ENCODE measurements at regions not wholly inside any gene's neighbourhood (a gene's known extent, or its start where the extent isn't known, plus 50 kb on each side); places are given as distances from the start of the nearest gene placed in this dataset.

DNA sequence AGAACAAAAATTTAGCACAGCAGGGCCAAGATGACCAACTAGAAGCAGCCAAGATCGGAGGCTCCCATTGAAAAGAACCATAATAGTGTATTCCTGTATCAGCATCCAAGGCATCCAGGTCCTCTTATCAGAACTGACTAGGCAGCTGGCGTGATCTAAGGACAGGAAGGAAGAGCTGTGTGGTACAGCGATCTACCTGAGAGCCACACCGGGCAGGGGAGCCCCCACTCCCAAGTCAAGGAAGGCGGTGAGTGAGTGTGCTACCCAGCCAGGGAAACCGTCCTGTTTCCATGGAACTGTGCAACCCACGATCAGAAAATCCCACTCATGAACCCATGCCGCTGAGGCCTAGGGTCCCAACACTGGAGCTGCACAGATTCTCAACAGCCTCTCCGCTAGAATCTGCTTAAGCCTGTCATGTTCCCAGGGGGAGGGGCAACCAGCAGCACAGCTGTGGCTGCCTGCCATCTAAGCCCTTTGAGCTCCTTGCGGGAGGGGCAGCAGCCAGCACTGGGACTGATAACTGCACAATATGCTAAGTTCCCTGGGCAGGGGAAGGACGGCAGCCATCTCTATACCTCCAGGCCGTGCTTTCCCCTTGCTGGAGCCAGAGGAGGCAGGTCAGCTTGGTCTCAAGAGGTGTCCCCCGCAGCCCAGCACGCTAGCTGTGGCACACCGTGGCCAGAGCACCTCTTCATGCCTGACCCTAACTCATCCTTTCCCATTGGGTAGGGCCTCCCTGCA, 213.0 kb upstream of the SMIM30 start:
- H3K9ac ChIP-seq (ENCODE audit: low read depth, low read length, poor library complexity) = no peak overlapping the region
- no peak overlapping the region for H2BK12ac ChIP-seq (ENCODE audit: low read length)
- H3K27me3 ChIP-seq (ENCODE audit: control insufficient read depth in 3 of 3, insufficient read depth in 3 of 3, low read depth in 1 of 3, low read length in 3 of 3) = no peaks in the 10 kb centered on the region
- H3K9me3 ChIP-seq (replicated peaks in 1 of 2; ENCODE audit: control insufficient read depth in 2 of 2, insufficient read depth in 1 of 2, low read depth in 1 of 2, low read length in 2 of 2) = no peaks in the 10 kb centered on the region
- no peak overlapping the region for H3K4me2 ChIP-seq (ENCODE audit: insufficient read depth, low read length, poor library complexity, severe bottlenecking)
- WGBS, 2 donors (ENCODE audit: extremely low coverage in 2 of 2, insufficient read length in 2 of 2, insufficient replicate concordance in 1 of 2) = no CpG with 5 or more reads among the region's 15 CpGs
- H2AK5ac ChIP-seq (ENCODE audit: low read depth, low read length) = no peak overlapping the region
- H3K27ac ChIP-seq (replicated peaks; ENCODE audit: low read length) = no peak overlapping the region
- DNase-seq (ENCODE audit: low spot score) = peak; percentile 26
- no peaks in the 10 kb centered on the region for H3K36me3 ChIP-seq (replicated peaks in 1 of 2; ENCODE audit: control insufficient read depth in 2 of 2, insufficient read depth in 2 of 2, low read length in 2 of 2)
- no peak overlapping the region for H3K23ac ChIP-seq (ENCODE audit: low read depth, low read length, poor library complexity)
- peak overlapping the region; percentile 81 for H3K18ac ChIP-seq (ENCODE audit: low read length)
- no peak overlapping the region for H2BK120ac ChIP-seq (ENCODE audit: low read depth, low read length)
- H2BK15ac ChIP-seq (ENCODE audit: low read length) = no peak overlapping the region
- H3K14ac ChIP-seq (ENCODE audit: low read length) = no peak overlapping the region
- H3K4me3 ChIP-seq (ENCODE audit: low read length in 2 of 2) = no peak overlapping the region
- H4K91ac ChIP-seq (ENCODE audit: low read depth, low read length, poor library complexity) = no peak overlapping the region
- peaks cover 5 to 6% of the 10 kb centered on the region in 2 donors for H3K4me1 ChIP-seq (ENCODE audit: control insufficient read depth in 2 of 2, insufficient read depth in 1 of 2, low read depth in 1 of 2, low read length in 2 of 2)
- peak overlapping the region; percentile 78 for H2AFZ ChIP-seq (ENCODE audit: low read length)
- no peak overlapping the region for H2BK5ac ChIP-seq (ENCODE audit: low read length)
- no peak overlapping the region for H3K4ac ChIP-seq (ENCODE audit: low read length)
- H3K79me1 ChIP-seq (ENCODE audit: low read depth, low read length) = no peaks in the 10 kb centered on the region
- no peak overlapping the region for H4K8ac ChIP-seq (ENCODE audit: low read depth, low read length)

DNA sequence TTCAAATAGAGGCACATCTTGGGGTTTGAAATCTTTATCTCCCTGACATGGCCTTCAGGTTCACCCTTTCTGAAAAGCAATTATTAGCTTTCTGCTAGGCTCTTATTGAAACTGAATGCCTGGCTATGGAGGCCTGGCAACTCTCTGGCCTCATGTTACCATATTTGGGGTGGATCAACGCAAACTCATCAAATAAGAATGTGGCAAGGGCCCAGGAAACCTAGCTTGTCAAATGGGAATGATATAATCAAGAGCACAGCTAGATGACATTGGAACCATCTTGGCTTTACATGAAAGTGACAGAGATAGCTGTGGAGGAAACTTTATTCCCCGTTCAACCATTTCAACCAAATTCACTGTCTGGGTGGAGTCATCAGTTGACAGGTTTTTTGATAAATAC, 202.8 kb upstream of the SMIM30 start:
- H2AFZ ChIP-seq (ENCODE audit: low read length) = peak overlapping the region; percentile 29
- H3K36me3 ChIP-seq (replicated peaks in 1 of 2; ENCODE audit: control insufficient read depth in 2 of 2, insufficient read depth in 2 of 2, low read length in 2 of 2) = no peaks in the 10 kb centered on the region
- WGBS, 2 donors (ENCODE audit: extremely low coverage in 2 of 2, insufficient read length in 2 of 2, insufficient replicate concordance in 1 of 2) = no CpG with 5 or more reads among the region's 2 CpGs
- no peak overlapping the region for H3K14ac ChIP-seq (ENCODE audit: low read length)
- no peak overlapping the region for H4K8ac ChIP-seq (ENCODE audit: low read depth, low read length)
- no peak overlapping the region for H2BK15ac ChIP-seq (ENCODE audit: low read length)
- no peaks in the 10 kb centered on the region for H3K79me1 ChIP-seq (ENCODE audit: low read depth, low read length)
- H2BK12ac ChIP-seq (ENCODE audit: low read length) = no peak overlapping the region
- no peaks in the 10 kb centered on the region for H3K4me1 ChIP-seq (ENCODE audit: control insufficient read depth in 2 of 2, insufficient read depth in 1 of 2, low read depth in 1 of 2, low read length in 2 of 2)
- H3K18ac ChIP-seq (ENCODE audit: low read length) = no peak overlapping the region
- no peak overlapping the region for H3K27ac ChIP-seq (replicated peaks; ENCODE audit: low read length)
- no peak overlapping the region for H2AK5ac ChIP-seq (ENCODE audit: low read depth, low read length)
- H3K27me3 ChIP-seq (ENCODE audit: control insufficient read depth in 3 of 3, insufficient read depth in 3 of 3, low read depth in 1 of 3, low read length in 3 of 3) = no peaks in the 10 kb centered on the region
- no peak for DNase-seq (ENCODE audit: low spot score)
- H3K4me3 ChIP-seq (ENCODE audit: low read length in 2 of 2) = no peak overlapping the region
- no peak overlapping the region for H3K9ac ChIP-seq (ENCODE audit: low read depth, low read length, poor library complexity)
- H3K9me3 ChIP-seq (replicated peaks in 1 of 2; ENCODE audit: control insufficient read depth in 2 of 2, insufficient read depth in 1 of 2, low read depth in 1 of 2, low read length in 2 of 2) = no peaks in the 10 kb centered on the region
- no peak overlapping the region for H3K4ac ChIP-seq (ENCODE audit: low read length)
- no peak overlapping the region for H2BK5ac ChIP-seq (ENCODE audit: low read length)
- no peak overlapping the region for H3K23ac ChIP-seq (ENCODE audit: low read depth, low read length, poor library complexity)
- no peak overlapping the region for H2BK120ac ChIP-seq (ENCODE audit: low read depth, low read length)
- no peak overlapping the region for H3K4me2 ChIP-seq (ENCODE audit: insufficient read depth, low read length, poor library complexity, severe bottlenecking)
- no peak overlapping the region for H4K91ac ChIP-seq (ENCODE audit: low read depth, low read length, poor library complexity)

DNA sequence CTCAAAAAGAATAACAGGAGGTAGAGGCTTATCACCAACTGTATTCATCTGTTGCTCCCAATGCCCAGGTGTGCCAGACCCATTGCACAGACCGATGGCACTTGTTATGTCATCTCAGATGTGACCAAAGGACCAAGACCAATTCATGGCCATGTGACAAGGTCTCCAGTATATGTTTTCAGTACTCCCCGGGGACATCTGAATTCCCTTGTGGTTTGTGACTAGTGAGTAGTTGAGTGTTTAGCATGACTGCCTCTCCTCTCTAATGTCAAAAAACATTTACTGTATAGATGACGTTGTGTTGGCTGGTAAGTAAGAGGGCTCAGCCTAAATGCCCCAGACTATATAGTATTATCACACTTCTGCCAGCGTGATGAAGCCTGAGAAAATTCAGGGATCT, 202.1 kb upstream of the SMIM30 start:
- Histone ChIP-seq H3K4me1 (ENCODE audit: control insufficient read depth in 2 of 2, insufficient read depth in 1 of 2, low read depth in 1 of 2, low read length in 2 of 2) (no peaks in the 10 kb centered on the region), H3K14ac (ENCODE audit: low read length) (no peak overlapping the region), H3K4ac (ENCODE audit: low read length) (no peak overlapping the region), H3K36me3 (replicated peaks in 1 of 2; ENCODE audit: control insufficient read depth in 2 of 2, insufficient read depth in 2 of 2, low read length in 2 of 2) (no peaks in the 10 kb centered on the region), H3K4me2 (ENCODE audit: insufficient read depth, low read length, poor library complexity, severe bottlenecking) (no peak overlapping the region), H3K4me3 (ENCODE audit: low read length in 2 of 2) (no peak overlapping the region), H3K9me3 (replicated peaks in 1 of 2; ENCODE audit: control insufficient read depth in 2 of 2, insufficient read depth in 1 of 2, low read depth in 1 of 2, low read length in 2 of 2) (no peaks in the 10 kb centered on the region), H2BK12ac (ENCODE audit: low read length) (no peak overlapping the region), H4K8ac (ENCODE audit: low read depth, low read length) (no peak overlapping the region), H3K27me3 (ENCODE audit: control insufficient read depth in 3 of 3, insufficient read depth in 3 of 3, low read depth in 1 of 3, low read length in 3 of 3) (no peaks in the 10 kb centered on the region), H4K91ac (ENCODE audit: low read depth, low read length, poor library complexity) (no peak overlapping the region), H2AFZ (ENCODE audit: low read length) (no peak overlapping the region), H2BK15ac (ENCODE audit: low read length) (no peak overlapping the region), H3K9ac (ENCODE audit: low read depth, low read length, poor library complexity) (no peak overlapping the region), H2BK120ac (ENCODE audit: low read depth, low read length) (no peak overlapping the region), H2AK5ac (ENCODE audit: low read depth, low read length) (no peak overlapping the region), H3K27ac (replicated peaks; ENCODE audit: low read length) (no peak overlapping the region), H3K23ac (ENCODE audit: low read depth, low read length, poor library complexity) (no peak overlapping the region), H3K18ac (ENCODE audit: low read length) (no peak overlapping the region), H3K79me1 (ENCODE audit: low read depth, low read length) (no peaks in the 10 kb centered on the region), H2BK5ac (ENCODE audit: low read length) (no peak overlapping the region)
- DNase-seq (ENCODE audit: low spot score) = no peak
- WGBS, 2 donors (ENCODE audit: extremely low coverage in 2 of 2, insufficient read length in 2 of 2, insufficient replicate concordance in 1 of 2) = no CpG with 5 or more reads among the region's 4 CpGs

DNA sequence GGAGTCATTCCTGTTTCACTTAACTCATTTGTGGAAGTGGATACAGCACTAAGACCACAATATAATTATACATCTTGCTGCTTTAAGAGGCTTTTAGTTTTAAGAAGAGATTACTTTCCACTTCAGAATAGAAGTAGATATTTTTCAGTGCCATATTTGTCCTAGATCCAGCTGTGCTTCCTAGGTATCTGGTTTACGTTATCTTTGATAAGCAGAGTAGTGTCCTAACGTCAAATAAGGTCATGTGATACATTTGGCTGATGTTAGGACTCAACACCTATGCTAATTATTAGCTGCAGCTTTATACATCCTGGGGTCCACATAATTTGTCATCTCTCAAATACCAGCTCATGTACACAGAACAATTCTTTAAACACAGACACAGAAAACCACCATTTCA, 196.2 kb upstream of the SMIM30 start:
- Histone ChIP-seq H3K4me3 (ENCODE audit: low read length in 2 of 2) (no peak overlapping the region), H3K27ac (replicated peaks; ENCODE audit: low read length) (no peak overlapping the region), H4K8ac (ENCODE audit: low read depth, low read length) (no peak overlapping the region), H3K4me1 (ENCODE audit: control insufficient read depth in 2 of 2, insufficient read depth in 1 of 2, low read depth in 1 of 2, low read length in 2 of 2) (no peaks in the 10 kb centered on the region), H3K79me1 (ENCODE audit: low read depth, low read length) (no peaks in the 10 kb centered on the region), H2BK15ac (ENCODE audit: low read length) (no peak overlapping the region), H2BK12ac (ENCODE audit: low read length) (no peak overlapping the region), H3K9me3 (replicated peaks in 1 of 2; ENCODE audit: control insufficient read depth in 2 of 2, insufficient read depth in 1 of 2, low read depth in 1 of 2, low read length in 2 of 2) (no peaks in the 10 kb centered on the region), H3K14ac (ENCODE audit: low read length) (no peak overlapping the region), H3K27me3 (ENCODE audit: control insufficient read depth in 3 of 3, insufficient read depth in 3 of 3, low read depth in 1 of 3, low read length in 3 of 3) (no peaks in the 10 kb centered on the region), H2AK5ac (ENCODE audit: low read depth, low read length) (no peak overlapping the region), H3K4ac (ENCODE audit: low read length) (no peak overlapping the region), H3K9ac (ENCODE audit: low read depth, low read length, poor library complexity) (no peak overlapping the region), H3K23ac (ENCODE audit: low read depth, low read length, poor library complexity) (no peak overlapping the region), H3K4me2 (ENCODE audit: insufficient read depth, low read length, poor library complexity, severe bottlenecking) (no peak overlapping the region), H2BK120ac (ENCODE audit: low read depth, low read length) (no peak overlapping the region), H3K18ac (ENCODE audit: low read length) (no peak overlapping the region), H2BK5ac (ENCODE audit: low read length) (no peak overlapping the region), H4K91ac (ENCODE audit: low read depth, low read length, poor library complexity) (no peak overlapping the region), H2AFZ (ENCODE audit: low read length) (no peak overlapping the region), H3K36me3 (replicated peaks in 1 of 2; ENCODE audit: control insufficient read depth in 2 of 2, insufficient read depth in 2 of 2, low read length in 2 of 2) (no peaks in the 10 kb centered on the region)
- DNase-seq (ENCODE audit: low spot score) = no peak
- WGBS, 2 donors (ENCODE audit: extremely low coverage in 2 of 2, insufficient read length in 2 of 2, insufficient replicate concordance in 1 of 2) = no CpG with 5 or more reads among the region's 2 CpGs
